ENCODE measurements at regions not wholly inside any gene's neighbourhood (a gene's known extent, or its start where the extent isn't known, plus 50 kb on each side); places are given as distances from the start of the nearest gene placed in this dataset.

GRCh38 chr2:236636714-236637470 is 67.3 kb downstream of the ACKR3 start:
- peak; percentile 66 for DNase-seq
- Histone ChIP-seq H3K27me3 (no peaks in the 10 kb centered on the region), H3K27ac (peak overlapping the region in 2 of 4 donors; percentile 69 to 73), H3K4me1 (peaks cover 0 to 21% (median 11%) of the 10 kb centered on the region in 4 donors), H3K36me3 (no peaks in the 10 kb centered on the region), H3K4me3 (no peak overlapping the region), H3K9me3 (no peaks in the 10 kb centered on the region)
- peak in 2 of 4 donors; percentile 9 to 66 for TF ChIP-seq EP300 (IDR thresholded peaks at IDR 0.05)
- peak; percentile 32 to 72 (median 64) for TF ChIP-seq POLR2AphosphoS5 (IDR thresholded peaks at IDR 0.05)
- no peak for TF ChIP-seq POLR2A (IDR thresholded peaks at IDR 0.05)
- no peak for TF ChIP-seq CTCF (IDR thresholded peaks at IDR 0.05)
- 88 to 90% methylated on average over 18 of the region's 18 CpGs for WGBS, 2 donors
- intact Hi-C loops (cut with DNase I): no loop called here

GRCh38 chr2:236637686-236638569 is 68.3 kb downstream of the ACKR3 start:
- Histone ChIP-seq H3K4me1 (peaks cover 0 to 27% (median 17%) of the 10 kb centered on the region in 4 donors), H3K27ac (peak overlapping the region in 2 of 4 donors; percentile 69 to 73), H3K36me3 (no peaks in the 10 kb centered on the region), H3K4me3 (no peak overlapping the region), H3K9me3 (no peaks in the 10 kb centered on the region), H3K27me3 (no peaks in the 10 kb centered on the region)
- peak; percentile 50 for DNase-seq
- intact Hi-C loops (cut with DNase I): no loop called here
- TF ChIP-seq POLR2A (IDR thresholded peaks at IDR 0.05): no peak
- TF ChIP-seq POLR2AphosphoS5 (IDR thresholded peaks at IDR 0.05): peak in 1 of 4 donors; percentile 50
- 59 to 71% methylated on average over 6 of the region's 6 CpGs for WGBS, 2 donors

- peak; percentile 57 for DNase-seq
- Histone ChIP-seq H3K27me3 (no peaks in the 10 kb centered on the region), H3K9me3 (no peaks in the 10 kb centered on the region), H3K36me3 (no peaks in the 10 kb centered on the region), H3K27ac (peak overlapping the region in 1 of 4 donors; percentile 73), H3K4me3 (no peak overlapping the region), H3K4me1 (peaks cover 0 to 33% (median 22%) of the 10 kb centered on the region in 4 donors)
- no peak for TF ChIP-seq POLR2AphosphoS5 (IDR thresholded peaks at IDR 0.05)
- no peak for TF ChIP-seq POLR2A (IDR thresholded peaks at IDR 0.05)
- TF ChIP-seq EP300 (IDR thresholded peaks at IDR 0.05): no peak
- no peak for TF ChIP-seq CTCF (IDR thresholded peaks at IDR 0.05)
- intact Hi-C loops (cut with DNase I): no loop called here
- 56 to 79% methylated on average over 7 of the region's 7 CpGs for WGBS, 2 donors
These were observed 69.1 kb downstream of the ACKR3 start for GRCh38 chr2:236638707-236639106.

- Histone ChIP-seq H3K4me1 (peaks cover 0 to 33% (median 22%) of the 10 kb centered on the region in 4 donors), H3K9me3 (no peaks in the 10 kb centered on the region), H3K4me3 (no peak overlapping the region), H3K36me3 (no peaks in the 10 kb centered on the region), H3K27me3 (no peaks in the 10 kb centered on the region), H3K27ac (peak overlapping the region in 1 of 4 donors; percentile 0)
- 60 to 75% methylated on average over 7 of the region's 7 CpGs for WGBS, 2 donors
- DNase-seq: peak; percentile 25
- TF ChIP-seq EP300 (IDR thresholded peaks at IDR 0.05) (no peak), CTCF (IDR thresholded peaks at IDR 0.05) (no peak), POLR2A (IDR thresholded peaks at IDR 0.05) (no peak), POLR2AphosphoS5 (IDR thresholded peaks at IDR 0.05) (peak in 1 of 4 donors; percentile 13)
- intact Hi-C loops (cut with DNase I): loop anchor here (5.0 kb wide), 3 partner anchors 72 to 132 kb away; partner anchors contain the start of gene ACKR3
These were observed 70.0 kb downstream of the ACKR3 start for GRCh38 chr2:236639461-236640235.
